ENCODE measurements at regions not wholly inside any gene's neighbourhood (a gene's known extent, or its start where the extent isn't known, plus 50 kb on each side); places are given as distances from the start of the nearest gene placed in this dataset.

DNA sequence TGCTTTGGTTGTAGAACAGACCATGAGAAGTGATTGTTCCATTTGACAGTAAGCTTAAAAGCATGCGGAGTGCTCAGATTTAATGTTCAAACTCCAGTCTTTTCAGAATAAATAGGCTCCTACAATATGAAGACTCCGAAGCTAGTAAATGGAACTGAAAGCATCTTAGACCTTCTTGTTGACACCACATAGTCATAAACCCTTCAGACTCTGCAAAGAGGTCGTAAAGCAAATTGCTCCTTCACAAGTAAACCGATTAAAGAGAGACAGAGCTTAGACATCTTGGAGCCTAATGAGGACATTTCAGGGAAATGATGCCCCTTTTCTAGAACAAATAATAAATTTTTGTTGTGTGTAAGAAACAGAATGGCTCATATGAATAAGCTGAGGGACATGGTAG lies 511.0 kb upstream of the RIOK2 start:
- TF ChIP-seq, protein P1, sequence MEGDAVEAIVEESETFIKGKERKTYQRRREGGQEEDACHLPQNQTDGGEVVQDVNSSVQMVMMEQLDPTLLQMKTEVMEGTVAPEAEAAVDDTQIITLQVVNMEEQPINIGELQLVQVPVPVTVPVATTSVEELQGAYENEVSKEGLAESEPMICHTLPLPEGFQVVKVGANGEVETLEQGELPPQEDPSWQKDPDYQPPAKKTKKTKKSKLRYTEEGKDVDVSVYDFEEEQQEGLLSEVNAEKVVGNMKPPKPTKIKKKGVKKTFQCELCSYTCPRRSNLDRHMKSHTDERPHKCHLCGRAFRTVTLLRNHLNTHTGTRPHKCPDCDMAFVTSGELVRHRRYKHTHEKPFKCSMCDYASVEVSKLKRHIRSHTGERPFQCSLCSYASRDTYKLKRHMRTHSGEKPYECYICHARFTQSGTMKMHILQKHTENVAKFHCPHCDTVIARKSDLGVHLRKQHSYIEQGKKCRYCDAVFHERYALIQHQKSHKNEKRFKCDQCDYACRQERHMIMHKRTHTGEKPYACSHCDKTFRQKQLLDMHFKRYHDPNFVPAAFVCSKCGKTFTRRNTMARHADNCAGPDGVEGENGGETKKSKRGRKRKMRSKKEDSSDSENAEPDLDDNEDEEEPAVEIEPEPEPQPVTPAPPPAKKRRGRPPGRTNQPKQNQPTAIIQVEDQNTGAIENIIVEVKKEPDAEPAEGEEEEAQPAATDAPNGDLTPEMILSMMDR (IDR thresholded peaks at IDR 0.05; ENCODE audit: control extremely low read depth in 1 of 3, insufficient read depth in 1 of 3, low read depth in 1 of 3, low read length in 3 of 3), result no peak
- no peak for TF ChIP-seq EP300 (IDR thresholded peaks at IDR 0.05; ENCODE audit: borderline replicate concordance in 1 of 2, low read depth in 2 of 2, low read length in 2 of 2)
- TF ChIP-seq MAFK (IDR thresholded peaks at IDR 0.05; ENCODE audit: low read depth, low read length), result no peak
- TF ChIP-seq POLR2A (IDR thresholded peaks at IDR 0.05; ENCODE audit: control extremely low read depth in 1 of 2, low read depth in 2 of 2, low read length in 2 of 2), result no peak
- no peak for TF ChIP-seq TAF1 (IDR thresholded peaks at IDR 0.05; ENCODE audit: low read depth, low read length)
- TF ChIP-seq FOSL1 (IDR thresholded peaks at IDR 0.05; ENCODE audit: insufficient read depth, low read depth, low read length), result no peak
- no peak for TF ChIP-seq BACH1 (IDR thresholded peaks at IDR 0.05; ENCODE audit: low read length)
- no peak for TF ChIP-seq TBP (IDR thresholded peaks at IDR 0.05; ENCODE audit: low read depth, low read length)
- TF ChIP-seq EZH2 (IDR thresholded peaks at IDR 0.05; ENCODE audit: low read depth, low read length, severe bottlenecking), result no peak
- no peak for TF ChIP-seq CTBP2 (IDR thresholded peaks at IDR 0.05; ENCODE audit: borderline replicate concordance, insufficient read depth, insufficient read length, low read length)
- no peak for TF ChIP-seq CREB1 (IDR thresholded peaks at IDR 0.05)
- TF ChIP-seq, protein P2, sequence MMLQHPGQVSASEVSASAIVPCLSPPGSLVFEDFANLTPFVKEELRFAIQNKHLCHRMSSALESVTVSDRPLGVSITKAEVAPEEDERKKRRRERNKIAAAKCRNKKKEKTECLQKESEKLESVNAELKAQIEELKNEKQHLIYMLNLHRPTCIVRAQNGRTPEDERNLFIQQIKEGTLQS (IDR thresholded peaks at IDR 0.05; ENCODE audit: insufficient read depth, low read depth, low read length), result no peak
- TF ChIP-seq RXRA (IDR thresholded peaks at IDR 0.05; ENCODE audit: insufficient read depth, low read depth, low read length), result no peak

All from H1 (cell line).